ENCODE measurements at regions not wholly inside any gene's neighbourhood (a gene's known extent, or its start where the extent isn't known, plus 50 kb on each side); places are given as distances from the start of the nearest gene placed in this dataset.

GRCh38 chr12:13431041-13431440 lies 234.5 kb downstream of the EMP1 start:
- TF ChIP-seq CTCF (IDR thresholded peaks at IDR 0.05) (no peak), POLR2AphosphoS5 (IDR thresholded peaks at IDR 0.05) (no peak), POLR2A (IDR thresholded peaks at IDR 0.05) (no peak)

Measured in breast epithelium (tissue), 3 donors.